ENCODE measurements at regions not wholly inside any gene's neighbourhood (a gene's known extent, or its start where the extent isn't known, plus 50 kb on each side); places are given as distances from the start of the nearest gene placed in this dataset.

DNA sequence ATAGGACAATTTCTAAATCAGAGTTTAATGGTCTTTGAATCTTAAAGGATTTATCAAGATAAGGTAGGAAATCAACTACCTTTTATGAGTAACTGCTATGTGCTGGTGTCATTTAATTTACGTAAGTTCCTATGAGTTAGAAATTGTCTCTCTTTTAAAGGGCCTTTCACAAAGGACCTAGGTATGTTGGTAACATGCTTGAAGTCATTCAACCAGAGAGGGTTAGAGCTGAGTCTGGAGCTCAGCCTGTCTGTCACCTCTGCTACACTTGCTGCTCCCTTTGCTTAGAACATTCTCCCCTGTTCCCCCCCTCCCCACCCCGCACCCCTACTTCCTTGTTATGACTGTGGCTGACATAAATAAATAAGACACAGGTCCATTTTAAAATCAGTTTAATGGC is 190.3 kb upstream of the SEMA6A start (continued):
- TF ChIP-seq, protein P1, sequence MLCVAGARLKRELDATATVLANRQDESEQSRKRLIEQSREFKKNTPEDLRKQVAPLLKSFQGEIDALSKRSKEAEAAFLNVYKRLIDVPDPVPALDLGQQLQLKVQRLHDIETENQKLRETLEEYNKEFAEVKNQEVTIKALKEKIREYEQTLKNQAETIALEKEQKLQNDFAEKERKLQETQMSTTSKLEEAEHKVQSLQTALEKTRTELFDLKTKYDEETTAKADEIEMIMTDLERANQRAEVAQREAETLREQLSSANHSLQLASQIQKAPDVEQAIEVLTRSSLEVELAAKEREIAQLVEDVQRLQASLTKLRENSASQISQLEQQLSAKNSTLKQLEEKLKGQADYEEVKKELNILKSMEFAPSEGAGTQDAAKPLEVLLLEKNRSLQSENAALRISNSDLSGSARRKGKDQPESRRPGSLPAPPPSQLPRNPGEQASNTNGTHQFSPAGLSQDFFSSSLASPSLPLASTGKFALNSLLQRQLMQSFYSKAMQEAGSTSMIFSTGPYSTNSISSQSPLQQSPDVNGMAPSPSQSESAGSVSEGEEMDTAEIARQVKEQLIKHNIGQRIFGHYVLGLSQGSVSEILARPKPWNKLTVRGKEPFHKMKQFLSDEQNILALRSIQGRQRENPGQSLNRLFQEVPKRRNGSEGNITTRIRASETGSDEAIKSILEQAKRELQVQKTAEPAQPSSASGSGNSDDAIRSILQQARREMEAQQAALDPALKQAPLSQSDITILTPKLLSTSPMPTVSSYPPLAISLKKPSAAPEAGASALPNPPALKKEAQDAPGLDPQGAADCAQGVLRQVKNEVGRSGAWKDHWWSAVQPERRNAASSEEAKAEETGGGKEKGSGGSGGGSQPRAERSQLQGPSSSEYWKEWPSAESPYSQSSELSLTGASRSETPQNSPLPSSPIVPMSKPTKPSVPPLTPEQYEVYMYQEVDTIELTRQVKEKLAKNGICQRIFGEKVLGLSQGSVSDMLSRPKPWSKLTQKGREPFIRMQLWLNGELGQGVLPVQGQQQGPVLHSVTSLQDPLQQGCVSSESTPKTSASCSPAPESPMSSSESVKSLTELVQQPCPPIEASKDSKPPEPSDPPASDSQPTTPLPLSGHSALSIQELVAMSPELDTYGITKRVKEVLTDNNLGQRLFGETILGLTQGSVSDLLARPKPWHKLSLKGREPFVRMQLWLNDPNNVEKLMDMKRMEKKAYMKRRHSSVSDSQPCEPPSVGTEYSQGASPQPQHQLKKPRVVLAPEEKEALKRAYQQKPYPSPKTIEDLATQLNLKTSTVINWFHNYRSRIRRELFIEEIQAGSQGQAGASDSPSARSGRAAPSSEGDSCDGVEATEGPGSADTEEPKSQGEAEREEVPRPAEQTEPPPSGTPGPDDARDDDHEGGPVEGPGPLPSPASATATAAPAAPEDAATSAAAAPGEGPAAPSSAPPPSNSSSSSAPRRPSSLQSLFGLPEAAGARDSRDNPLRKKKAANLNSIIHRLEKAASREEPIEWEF (IDR thresholded peaks at IDR 0.05; ENCODE audit: insufficient replicate concordance, low read depth, low read length): peak; percentile 23
- TF ChIP-seq, protein P2, sequence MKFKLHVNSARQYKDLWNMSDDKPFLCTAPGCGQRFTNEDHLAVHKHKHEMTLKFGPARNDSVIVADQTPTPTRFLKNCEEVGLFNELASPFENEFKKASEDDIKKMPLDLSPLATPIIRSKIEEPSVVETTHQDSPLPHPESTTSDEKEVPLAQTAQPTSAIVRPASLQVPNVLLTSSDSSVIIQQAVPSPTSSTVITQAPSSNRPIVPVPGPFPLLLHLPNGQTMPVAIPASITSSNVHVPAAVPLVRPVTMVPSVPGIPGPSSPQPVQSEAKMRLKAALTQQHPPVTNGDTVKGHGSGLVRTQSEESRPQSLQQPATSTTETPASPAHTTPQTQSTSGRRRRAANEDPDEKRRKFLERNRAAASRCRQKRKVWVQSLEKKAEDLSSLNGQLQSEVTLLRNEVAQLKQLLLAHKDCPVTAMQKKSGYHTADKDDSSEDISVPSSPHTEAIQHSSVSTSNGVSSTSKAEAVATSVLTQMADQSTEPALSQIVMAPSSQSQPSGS (IDR thresholded peaks at IDR 0.05; ENCODE audit: low read length): no peak
- no peak for TF ChIP-seq SMAD5 (IDR thresholded peaks at IDR 0.05; ENCODE audit: low read depth)
- no peak for TF ChIP-seq ZNF622 (IDR thresholded peaks at IDR 0.05)
- TF ChIP-seq, protein P3, sequence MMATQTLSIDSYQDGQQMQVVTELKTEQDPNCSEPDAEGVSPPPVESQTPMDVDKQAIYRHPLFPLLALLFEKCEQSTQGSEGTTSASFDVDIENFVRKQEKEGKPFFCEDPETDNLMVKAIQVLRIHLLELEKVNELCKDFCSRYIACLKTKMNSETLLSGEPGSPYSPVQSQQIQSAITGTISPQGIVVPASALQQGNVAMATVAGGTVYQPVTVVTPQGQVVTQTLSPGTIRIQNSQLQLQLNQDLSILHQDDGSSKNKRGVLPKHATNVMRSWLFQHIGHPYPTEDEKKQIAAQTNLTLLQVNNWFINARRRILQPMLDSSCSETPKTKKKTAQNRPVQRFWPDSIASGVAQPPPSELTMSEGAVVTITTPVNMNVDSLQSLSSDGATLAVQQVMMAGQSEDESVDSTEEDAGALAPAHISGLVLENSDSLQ (IDR thresholded peaks at IDR 0.05): peak; percentile 80
- TF ChIP-seq MXI1 (IDR thresholded peaks at IDR 0.05; ENCODE audit: low read depth, low read length): peak; percentile 60; the same call in 1 of the 2 replicates
- TF ChIP-seq NFYA (IDR thresholded peaks at IDR 0.05; ENCODE audit: borderline replicate concordance, low read depth, low read length): no peak
- TF ChIP-seq JUNB (IDR thresholded peaks at IDR 0.05): no peak
- TF ChIP-seq PAX5 (IDR thresholded peaks at IDR 0.05; ENCODE audit: borderline replicate concordance, low read depth, low read length): peak; percentile 51; the same call in 1 of the 2 replicates
- TF ChIP-seq, protein P4, sequence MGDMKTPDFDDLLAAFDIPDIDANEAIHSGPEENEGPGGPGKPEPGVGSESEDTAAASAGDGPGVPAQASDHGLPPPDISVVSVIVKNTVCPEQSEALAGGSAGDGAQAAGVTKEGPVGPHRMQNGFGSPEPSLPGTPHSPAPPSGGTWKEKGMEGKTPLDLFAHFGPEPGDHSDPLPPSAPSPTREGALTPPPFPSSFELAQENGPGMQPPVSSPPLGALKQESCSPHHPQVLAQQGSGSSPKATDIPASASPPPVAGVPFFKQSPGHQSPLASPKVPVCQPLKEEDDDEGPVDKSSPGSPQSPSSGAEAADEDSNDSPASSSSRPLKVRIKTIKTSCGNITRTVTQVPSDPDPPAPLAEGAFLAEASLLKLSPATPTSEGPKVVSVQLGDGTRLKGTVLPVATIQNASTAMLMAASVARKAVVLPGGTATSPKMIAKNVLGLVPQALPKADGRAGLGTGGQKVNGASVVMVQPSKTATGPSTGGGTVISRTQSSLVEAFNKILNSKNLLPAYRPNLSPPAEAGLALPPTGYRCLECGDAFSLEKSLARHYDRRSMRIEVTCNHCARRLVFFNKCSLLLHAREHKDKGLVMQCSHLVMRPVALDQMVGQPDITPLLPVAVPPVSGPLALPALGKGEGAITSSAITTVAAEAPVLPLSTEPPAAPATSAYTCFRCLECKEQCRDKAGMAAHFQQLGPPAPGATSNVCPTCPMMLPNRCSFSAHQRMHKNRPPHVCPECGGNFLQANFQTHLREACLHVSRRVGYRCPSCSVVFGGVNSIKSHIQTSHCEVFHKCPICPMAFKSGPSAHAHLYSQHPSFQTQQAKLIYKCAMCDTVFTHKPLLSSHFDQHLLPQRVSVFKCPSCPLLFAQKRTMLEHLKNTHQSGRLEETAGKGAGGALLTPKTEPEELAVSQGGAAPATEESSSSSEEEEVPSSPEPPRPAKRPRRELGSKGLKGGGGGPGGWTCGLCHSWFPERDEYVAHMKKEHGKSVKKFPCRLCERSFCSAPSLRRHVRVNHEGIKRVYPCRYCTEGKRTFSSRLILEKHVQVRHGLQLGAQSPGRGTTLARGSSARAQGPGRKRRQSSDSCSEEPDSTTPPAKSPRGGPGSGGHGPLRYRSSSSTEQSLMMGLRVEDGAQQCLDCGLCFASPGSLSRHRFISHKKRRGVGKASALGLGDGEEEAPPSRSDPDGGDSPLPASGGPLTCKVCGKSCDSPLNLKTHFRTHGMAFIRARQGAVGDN (IDR thresholded peaks at IDR 0.05): peak; percentile 19; the same call in 1 of the 2 replicates
- TF ChIP-seq CBX3 (IDR thresholded peaks at IDR 0.05; ENCODE audit: borderline replicate concordance, low read depth): no peak
- TF ChIP-seq CHD2 (IDR thresholded peaks at IDR 0.05; ENCODE audit: borderline replicate concordance, low read depth, low read length): no peak
- TF ChIP-seq, protein P5, sequence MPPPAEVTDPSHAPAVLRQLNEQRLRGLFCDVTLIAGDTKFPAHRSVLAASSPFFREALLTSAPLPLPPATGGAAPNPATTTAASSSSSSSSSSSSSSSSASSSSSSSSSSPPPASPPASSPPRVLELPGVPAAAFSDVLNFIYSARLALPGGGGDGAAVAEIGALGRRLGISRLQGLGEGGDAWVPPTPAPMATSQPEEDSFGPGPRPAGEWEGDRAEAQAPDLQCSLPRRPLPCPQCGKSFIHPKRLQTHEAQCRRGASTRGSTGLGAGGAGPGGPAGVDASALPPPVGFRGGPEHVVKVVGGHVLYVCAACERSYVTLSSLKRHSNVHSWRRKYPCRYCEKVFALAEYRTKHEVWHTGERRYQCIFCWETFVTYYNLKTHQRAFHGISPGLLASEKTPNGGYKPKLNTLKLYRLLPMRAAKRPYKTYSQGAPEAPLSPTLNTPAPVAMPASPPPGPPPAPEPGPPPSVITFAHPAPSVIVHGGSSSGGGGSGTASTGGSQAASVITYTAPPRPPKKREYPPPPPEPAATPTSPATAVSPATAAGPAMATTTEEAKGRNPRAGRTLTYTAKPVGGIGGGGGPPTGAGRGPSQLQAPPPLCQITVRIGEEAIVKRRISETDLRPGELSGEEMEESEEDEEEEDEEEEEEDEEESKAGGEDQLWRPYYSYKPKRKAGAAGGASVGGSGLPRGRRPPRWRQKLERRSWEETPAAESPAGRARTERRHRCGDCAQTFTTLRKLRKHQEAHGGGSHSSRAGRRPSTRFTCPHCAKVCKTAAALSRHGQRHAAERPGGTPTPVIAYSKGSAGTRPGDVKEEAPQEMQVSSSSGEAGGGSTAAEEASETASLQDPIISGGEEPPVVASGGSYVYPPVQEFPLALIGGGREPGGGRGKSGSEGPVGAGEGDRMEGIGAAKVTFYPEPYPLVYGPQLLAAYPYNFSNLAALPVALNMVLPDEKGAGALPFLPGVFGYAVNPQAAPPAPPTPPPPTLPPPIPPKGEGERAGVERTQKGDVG (CRISPR knock-in tag; IDR thresholded peaks at IDR 0.05): no peak
- no peak for TF ChIP-seq ZSCAN29 (IDR thresholded peaks at IDR 0.05)
- TF ChIP-seq BMI1 (IDR thresholded peaks at IDR 0.05; ENCODE audit: borderline replicate concordance): peak; percentile 1; the same call in 1 of the 2 replicates
- no peak for TF ChIP-seq HCFC1 (IDR thresholded peaks at IDR 0.05; ENCODE audit: low read length)

Data from GM12878 (cell line).